SK-N-SH (cell line): ENCODE measurements at regions not wholly inside any gene's neighbourhood (a gene's known extent, or its start where the extent isn't known, plus 50 kb on each side); places are given as distances from the start of the nearest gene placed in this dataset.

Source experiments
- CTCF ChIA-PET: fragments of 300-600, 350-600 bp; formaldehyde crosslinking; extraction: SDS; loops from one replicate; lab custom pipeline; 2021; lab: Yijun Ruan, JAX
- POLR2A ChIA-PET: fragments of 350-600 bp; sonication (Branson Sonifier 250); formaldehyde crosslinking; extraction: SDS; loops from one replicate; lab custom pipeline; 2020; ENCODE audit warnings: antibody characterized with exemption, inconsistent platforms; lab: Yijun Ruan, JAX
- DNase-seq: peaks from one replicate; pipeline ENCODE4 v3.0.0; 2012
- H2AFZ ChIP-seq: fragments of 200-600 bp; sonication (generic); 2 replicates; pipeline ENCODE4 v1.8.1; 2016; ENCODE audit warnings: antibody characterized with exemption, mild to moderate bottlenecking, low read depth
- H3F3A ChIP-seq: fragments of 200-600 bp; sonication (generic); replicated peaks from 2 replicates; pipeline ENCODE3; 2016; ENCODE audit warnings: antibody characterized with exemption, mild to moderate bottlenecking; ENCODE audit not compliant: insufficient read depth
- H3K27ac ChIP-seq, 2 experiments: fragments of 200-500 bp in 1 of 2; fragments of 200-600 bp in 1 of 2; sonication (Bioruptor generic) in 1 of 2; sonication (generic), shearing (Covaris generic) in 1 of 2; 2 replicates each; pipeline versions ENCODE4 v1.5.1 to v1.6.1; 2014 to 2016; ENCODE audit warnings: low read depth in 2 of 2, inconsistent platforms in 1 of 2, low read length in 1 of 2, mild to moderate bottlenecking in 1 of 2, mixed read lengths in 1 of 2
- H3K27me3 ChIP-seq: fragments of 200-600 bp; sonication (generic), shearing (Covaris generic); 2 replicates; pipeline ENCODE4 v1.6.1; 2016; ENCODE audit warnings: mixed run types; ENCODE audit not compliant: insufficient read depth
- H3K36me3 ChIP-seq, 2 experiments: fragments of 200-500 bp in 1 of 2; fragments of 200-600 bp in 1 of 2; sonication (Bioruptor generic) in 1 of 2; sonication (generic) in 1 of 2; replicated peaks in 1 of 2; 2 replicates each; pipeline versions ENCODE3 to v1.5.1; 2014 to 2016; ENCODE audit warnings: low read length in 1 of 2, mild to moderate bottlenecking in 1 of 2; ENCODE audit not compliant: insufficient read depth in 2 of 2, control insufficient read depth in 1 of 2
- H3K4me1 ChIP-seq, 2 experiments: fragments of 200-500 bp in 1 of 2; fragments of 200-600 bp in 1 of 2; sonication (Bioruptor generic) in 1 of 2; sonication (generic), shearing (Covaris generic) in 1 of 2; 2 replicates each; pipeline versions ENCODE4 v1.5.1 to v1.6.1; 2014 to 2016; ENCODE audit warnings: low read depth in 1 of 2, low read length in 1 of 2, mixed run types in 1 of 2; ENCODE audit not compliant: insufficient read depth in 2 of 2, control insufficient read depth in 1 of 2
- H3K4me2 ChIP-seq: fragments of 200-600 bp; sonication (generic), shearing (Covaris generic); 2 replicates; pipeline ENCODE4 v1.6.1; 2017; ENCODE audit warnings: mixed run types
- H3K4me3 ChIP-seq, 2 experiments: fragments of 200-500 bp in 1 of 2; fragments of 200-600 bp in 1 of 2; sonication (Bioruptor generic) in 1 of 2; sonication (generic), shearing (Covaris generic) in 1 of 2; 2 replicates each; pipeline versions ENCODE4 v1.5.1 to v1.8.1; 2014 to 2016; ENCODE audit warnings: low read depth in 2 of 2, inconsistent platforms in 1 of 2, low read length in 1 of 2, mild to moderate bottlenecking in 1 of 2, mixed read lengths in 1 of 2, moderate library complexity in 1 of 2
- H3K79me2 ChIP-seq: fragments of 200-600 bp; sonication (generic); 2 replicates; pipeline ENCODE4 v1.8.1; 2017; ENCODE audit warnings: mild to moderate bottlenecking; ENCODE audit not compliant: insufficient read depth
- H3K9ac ChIP-seq: fragments of 200-600 bp; sonication (generic); 2 replicates; pipeline ENCODE4 v1.6.1; 2017; ENCODE audit warnings: mixed run types
- H3K9me2 ChIP-seq: fragments of 200-600 bp; sonication (generic); 2 replicates; pipeline ENCODE4 v1.6.1; 2017; ENCODE audit warnings: mixed run types
- H3K9me3 ChIP-seq: fragments of 200-600 bp; sonication (generic); 2 replicates; pipeline ENCODE4 v1.6.1; 2017; ENCODE audit warnings: mixed run types, mild to moderate bottlenecking, moderate library complexity
- H4K20me1 ChIP-seq: fragments of 200-600 bp; sonication (generic); 2 replicates; pipeline ENCODE4 v1.6.1; 2017; ENCODE audit warnings: mild to moderate bottlenecking, mixed run types; ENCODE audit not compliant: insufficient read depth
- CTCF ChIP-seq: fragments of 200-600 bp; sonication (generic); IDR thresholded peaks from 2 replicates; pipeline ENCODE4 v1.6.1; 2017; ENCODE audit warnings: antibody characterized with exemption, mild to moderate bottlenecking, moderate library complexity
- ELF1 ChIP-seq: IDR thresholded peaks from 2 replicates; pipeline ENCODE4 v1.4.0; 2012
- FOSL2 ChIP-seq: IDR thresholded peaks from 2 replicates; pipeline ENCODE4 v1.4.0; 2012; ENCODE audit warnings: low read depth, mild to moderate bottlenecking, moderate library complexity, borderline replicate concordance
- GABPA ChIP-seq: IDR thresholded peaks from 2 replicates; pipeline ENCODE4 v1.4.0; 2012; ENCODE audit warnings: low read depth, mild to moderate bottlenecking
- GATA2 ChIP-seq: sonication (generic); formaldehyde crosslinking; IDR thresholded peaks from 2 replicates; pipeline ENCODE4 v1.5.0; 2020; ENCODE audit warnings: mild to moderate bottlenecking, missing genetic modification reagents
- MEF2A ChIP-seq: IDR thresholded peaks from 2 replicates; pipeline ENCODE4 v1.4.0; 2012; ENCODE audit warnings: low read depth, borderline replicate concordance
- NFIC ChIP-seq: IDR thresholded peaks from 2 replicates; pipeline ENCODE4 v1.4.0; 2012; ENCODE audit warnings: borderline replicate concordance
- PBX3 ChIP-seq: IDR thresholded peaks from 2 replicates; pipeline ENCODE4; 2012
- RCOR1 ChIP-seq: fragments of 150-350 bp; IDR thresholded peaks from 2 replicates; pipeline ENCODE4 v1.6.1; 2017; ENCODE audit warnings: antibody characterized with exemption, low read length
- TEAD4 ChIP-seq: IDR thresholded peaks from 2 replicates; pipeline ENCODE4 v1.4.0; 2012; ENCODE audit warnings: mild to moderate bottlenecking, borderline replicate concordance; ENCODE audit not compliant: insufficient read depth
- USF2 ChIP-seq: fragments of 150-350 bp; IDR thresholded peaks from 2 replicates; pipeline ENCODE4 v1.6.1; 2017; ENCODE audit warnings: antibody characterized with exemption, low read length, low read depth, borderline replicate concordance
- ZBTB33 ChIP-seq: IDR thresholded peaks from 2 replicates; pipeline ENCODE4 v1.4.0; 2012; ENCODE audit warnings: low read depth, borderline replicate concordance
- WGBS: methylation state at CpG from one replicate; pipeline ENCODE4 v1.1.6; 2017; ENCODE audit warnings: low lambda C conversion rate; 5-methylcytosine and 5-hydroxymethylcytosine counted together

- no peak for TF ChIP-seq CTCF
- TF ChIP-seq USF2, result no peak
- no peak for TF ChIP-seq RCOR1
- no peak for TF ChIP-seq ZBTB33
- no peak for TF ChIP-seq ELF1
- no peak for TF ChIP-seq FOSL2
Observed at GRCh38 chr14:36408388-36408787, 88.0 kb upstream of the MBIP start (continued).

GRCh38 chr14:36405589-36406274 lies 85.3 kb upstream of the MBIP start:
- H3K9me3 ChIP-seq, result no peaks in the 10 kb centered on the region
- TF ChIP-seq USF2 (no peak), GATA2 (CRISPR knock-in tag) (no peak), NFIC (no peak), MEF2A (no peak), TEAD4 (no peak), PBX3 (no peak), GABPA (no peak)
- H3K27me3 ChIP-seq, result no peaks in the 10 kb centered on the region; the same call in 1 of the 2 replicates
- no peak overlapping the region for H3K4me2 ChIP-seq
- no peaks in the 10 kb centered on the region for H3K4me1 ChIP-seq
- 11% methylated on average over 1 of the region's 1 CpG for WGBS
- H3K9ac ChIP-seq, result no peak overlapping the region
- ChIA-PET POLR2A (no interaction called here), CTCF (no interaction called here)
- no peaks in the 10 kb centered on the region for H3K36me3 ChIP-seq
- H3K79me2 ChIP-seq, result no peaks in the 10 kb centered on the region
- H3K9me2 ChIP-seq, result no peaks in the 10 kb centered on the region
- no peaks in the 10 kb centered on the region for H4K20me1 ChIP-seq
- H2AFZ ChIP-seq, result no peak overlapping the region
- no peaks in the 10 kb centered on the region for H3F3A ChIP-seq
- H3K4me3 ChIP-seq, result no peak overlapping the region
- H3K27ac ChIP-seq, result no peak overlapping the region
- no peak for DNase-seq
